IMR-90 (cell line): ENCODE measurements at regions not wholly inside any gene's neighbourhood (a gene's known extent, or its start where the extent isn't known, plus 50 kb on each side); places are given as distances from the start of the nearest gene placed in this dataset.
A peak's percentile ranks its signal among the peaks of the same experiment; 100 is the strongest.

Experiments
- ATAC-seq: fragments of 200-7000 bp; cut with Tn5 transposase; 2 replicates; pipeline ENCODE4 v1.9.1; 2020; ENCODE audit warnings: low read depth, mild to moderate bottlenecking, moderate library complexity
- BruUV-seq: library from RNA; stranded (reverse); fragments of 400-500 nt; replicated peaks from 2 replicates; lab custom pipeline; 2021; lab: Mats Ljungman, UMichigan
- CTCF ChIA-PET: fragments of 300-600 bp; formaldehyde crosslinking; extraction: SDS; loops from one replicate; lab custom pipeline; 2021; ENCODE audit warnings: antibody characterized with exemption; lab: Yijun Ruan, JAX
- POLR2A ChIA-PET: fragments of 300-600 bp; sonication (Branson Sonifier 250); formaldehyde crosslinking; loops from one replicate; lab custom pipeline; 2022; ENCODE audit warnings: antibody characterized with exemption; ENCODE audit not compliant: unreplicated experiment; lab: Charles Lee
- DNase-seq: peaks from one replicate; pipeline ENCODE4 v3.0.0; 2013
- H2AFZ ChIP-seq: replicated peaks from 2 replicates; pipeline ENCODE3; 2013; ENCODE audit warnings: low read length, mild to moderate bottlenecking; ENCODE audit not compliant: poor library complexity
- H2AK5ac ChIP-seq: 2 replicates; pipeline ENCODE4 v1.6.1; 2013; ENCODE audit warnings: low read depth, low read length, inconsistent platforms
- H2AK9ac ChIP-seq: replicated peaks from 2 replicates; pipeline ENCODE3; 2013; ENCODE audit warnings: mild to moderate bottlenecking, low read depth, low read length, moderate library complexity; ENCODE audit not compliant: poor library complexity
- H2BK120ac ChIP-seq: 2 replicates; pipeline ENCODE4 v1.6.1; 2013; ENCODE audit warnings: low read depth, low read length, inconsistent platforms
- H2BK15ac ChIP-seq: 3 replicates; pipeline ENCODE4 v1.6.1; 2013; ENCODE audit warnings: low read depth, low read length, inconsistent platforms
- H2BK20ac ChIP-seq: 2 replicates; pipeline ENCODE4 v1.6.1; 2013; ENCODE audit warnings: low read depth, mild to moderate bottlenecking, inconsistent platforms, low read length, moderate library complexity
- H2BK5ac ChIP-seq: 2 replicates; pipeline ENCODE4 v1.6.1; 2013; ENCODE audit warnings: mild to moderate bottlenecking, low read depth, low read length, inconsistent platforms; ENCODE audit not compliant: poor library complexity, severe bottlenecking
- H3K14ac ChIP-seq: replicated peaks from 2 replicates; pipeline ENCODE4 v1.6.1; 2013; ENCODE audit warnings: low read depth, low read length, inconsistent platforms
- H3K18ac ChIP-seq: 2 replicates; pipeline ENCODE4 v1.6.1; 2013; ENCODE audit warnings: low read depth, low read length, control low read depth
- H3K23ac ChIP-seq: 2 replicates; pipeline ENCODE4 v1.6.1; 2013; ENCODE audit warnings: low read depth, low read length, inconsistent platforms
- H3K27ac ChIP-seq: 2 replicates; pipeline ENCODE4 v1.5.1; 2013; ENCODE audit warnings: mild to moderate bottlenecking, control low read depth, low read length; ENCODE audit not compliant: insufficient read depth
- H3K27me3 ChIP-seq: 2 replicates; pipeline ENCODE4 v1.6.1; 2013; ENCODE audit warnings: low read length; ENCODE audit not compliant: control insufficient read depth, insufficient read depth
- H3K36me3 ChIP-seq: 2 replicates; pipeline ENCODE4 v1.6.1; 2013; ENCODE audit warnings: low read length, mixed read lengths; ENCODE audit not compliant: control insufficient read depth, insufficient read depth
- H3K4ac ChIP-seq: 2 replicates; pipeline ENCODE4 v1.6.1; 2013; ENCODE audit warnings: low read depth, low read length, inconsistent platforms
- H3K4me1 ChIP-seq: 2 replicates; pipeline ENCODE4 v1.6.1; 2013; ENCODE audit warnings: low read length, mixed read lengths; ENCODE audit not compliant: control insufficient read depth, insufficient read depth
- H3K4me2 ChIP-seq: 2 replicates; pipeline ENCODE4 v1.6.1; 2013; ENCODE audit warnings: low read depth, mild to moderate bottlenecking, control low read depth, low read length, moderate library complexity
- H3K4me3 ChIP-seq: 2 replicates; pipeline ENCODE4 v1.5.1; 2013; ENCODE audit warnings: low read depth, mild to moderate bottlenecking, control low read depth, low read length, moderate library complexity; ENCODE audit not compliant: insufficient read depth
- H3K56ac ChIP-seq: 2 replicates; pipeline ENCODE4 v1.6.1; 2013; ENCODE audit warnings: low read length, inconsistent platforms; ENCODE audit not compliant: insufficient read depth; ENCODE audit errors: extremely low read depth
- H3K79me1 ChIP-seq, 2 experiments: 2 replicates each; pipeline ENCODE4 v1.6.1; 2013; ENCODE audit warnings: low read length in 2 of 2, inconsistent platforms in 1 of 2, low read depth in 1 of 2
- H3K9ac ChIP-seq: 2 replicates; pipeline ENCODE4 v1.6.1; 2013; ENCODE audit warnings: low read depth, low read length, control low read depth
- H3K9me1 ChIP-seq: 2 replicates; pipeline ENCODE4 v1.6.1; 2013; ENCODE audit warnings: low read length, inconsistent platforms; ENCODE audit not compliant: insufficient read depth
- H3K9me3 ChIP-seq: 2 replicates; pipeline ENCODE4 v1.6.1; 2013; ENCODE audit warnings: low read length; ENCODE audit not compliant: control insufficient read depth, insufficient read depth
- H4K20me1 ChIP-seq: 2 replicates; pipeline ENCODE4 v1.6.1; 2013; ENCODE audit warnings: low read length, inconsistent platforms; ENCODE audit not compliant: insufficient read depth
- H4K5ac ChIP-seq: 2 replicates; pipeline ENCODE4 v1.6.1; 2013; ENCODE audit warnings: mild to moderate bottlenecking, low read depth, low read length, control low read depth
- H4K8ac ChIP-seq, 2 experiments: 2 replicates each; pipeline ENCODE4 v1.6.1; 2013; ENCODE audit warnings: low read depth in 2 of 2, low read length in 2 of 2, control low read depth in 1 of 2, inconsistent platforms in 1 of 2
- H4K91ac ChIP-seq: 2 replicates; pipeline ENCODE4 v1.6.1; 2013; ENCODE audit warnings: low read depth, low read length, inconsistent platforms; ENCODE audit not compliant: insufficient read depth
- BHLHE40 ChIP-seq: fragments of 150-350 bp; IDR thresholded peaks from 2 replicates; pipeline ENCODE4 v1.6.1; 2016; ENCODE audit warnings: mild to moderate bottlenecking, low read depth, low read length
- CEBPB ChIP-seq: IDR thresholded peaks from 2 replicates; pipeline ENCODE4 v1.6.1; 2012; ENCODE audit warnings: low read depth, low read length, improper control_type of control experiment
- CHD1 ChIP-seq: IDR thresholded peaks from 2 replicates; pipeline ENCODE4 v1.6.1; 2012; ENCODE audit warnings: low read depth, low read length, improper control_type of control experiment
- CTCF ChIP-seq: conservative IDR thresholded peaks from 2 replicates; pipeline ENCODE4 v1.5.1; 2012; ENCODE audit warnings: mild to moderate bottlenecking, low read depth, low read length, improper control_type of control experiment
- ELK1 ChIP-seq: fragments of 150-350 bp; IDR thresholded peaks from 2 replicates; pipeline ENCODE4 v1.6.1; 2016; ENCODE audit warnings: low read depth, mild to moderate bottlenecking, low read length, moderate library complexity, borderline replicate concordance
- FOS ChIP-seq: fragments of 150-350 bp; IDR thresholded peaks from 2 replicates; pipeline ENCODE4 v1.6.1; 2016; ENCODE audit warnings: low read depth, low read length
- MAFK ChIP-seq: IDR thresholded peaks from 2 replicates; pipeline ENCODE4 v1.6.1; 2012; ENCODE audit warnings: low read depth, low read length, improper control_type of control experiment
- MAZ ChIP-seq: IDR thresholded peaks from 2 replicates; pipeline ENCODE4 v1.6.1; 2012; ENCODE audit warnings: low read depth, mild to moderate bottlenecking, low read length, improper control_type of control experiment, moderate library complexity, borderline replicate concordance
- MXI1 ChIP-seq: IDR thresholded peaks from 2 replicates; pipeline ENCODE4 v1.6.1; 2012; ENCODE audit warnings: low read depth, mild to moderate bottlenecking, low read length, moderate library complexity, borderline replicate concordance
- NFE2L2 ChIP-seq: fragments of 150-350 bp; IDR thresholded peaks from 2 replicates; pipeline ENCODE4 v1.6.1; 2016; ENCODE audit warnings: low read depth, mild to moderate bottlenecking, low read length
- POLR2A ChIP-seq: IDR thresholded peaks from 2 replicates; pipeline ENCODE4 v1.6.1; 2012; ENCODE audit warnings: mild to moderate bottlenecking, low read depth, low read length
- RAD21 ChIP-seq: IDR thresholded peaks from 2 replicates; pipeline ENCODE4 v1.6.1; 2012; ENCODE audit warnings: low read length, improper control_type of control experiment
- RCOR1 ChIP-seq: IDR thresholded peaks from 2 replicates; pipeline ENCODE4 v1.6.1; 2012; ENCODE audit warnings: mild to moderate bottlenecking, low read length, improper control_type of control experiment; ENCODE audit not compliant: insufficient replicate concordance
- RFX5 ChIP-seq: IDR thresholded peaks from 2 replicates; pipeline ENCODE4 v1.8.0; 2012; ENCODE audit warnings: low read depth, mild to moderate bottlenecking, low read length, moderate library complexity
- SMC3 ChIP-seq: fragments of 150-350 bp; IDR thresholded peaks from 2 replicates; pipeline ENCODE4 v1.6.1; 2016; ENCODE audit warnings: low read depth, mild to moderate bottlenecking, antibody characterized with exemption, low read length, moderate library complexity
- USF2 ChIP-seq: fragments of 150-350 bp; IDR thresholded peaks from 2 replicates; pipeline ENCODE4 v1.6.1; 2017; ENCODE audit warnings: mild to moderate bottlenecking, antibody characterized with exemption, low read length, low read depth
- WGBS, 2 experiments: methylation state at CpG; one replicate each; pipeline versions ENCODE4 v1.1.5 to v1.1.7; 2013; ENCODE audit warnings: missing lambda C conversion rate in 2 of 2; ENCODE audit not compliant: insufficient read length in 1 of 2; ENCODE audit errors: extremely low coverage in 2 of 2; 5-methylcytosine and 5-hydroxymethylcytosine counted together
- dilution Hi-C: fragments of 300-500 bp; cut with HindIII; formaldehyde crosslinking; loops from one replicate; pipeline ENCODE4 v1.14.3; 2018; ENCODE audit warnings: low sequenced_read_pairs; ENCODE audit not compliant: unreplicated experiment
- in situ Hi-C: fragments of 300-500 bp; cut with MboI; formaldehyde crosslinking; loops from 3 replicates; pipeline ENCODE4 v1.14.3; 2019; ENCODE audit warnings: low sequenced_read_pairs, inconsistent platforms, mixed read lengths
- intact Hi-C: fragments of 100-400 bp; cut with micrococcal nuclease; formaldehyde crosslinking; loops from 2 replicates; pipeline ENCODE4 v1.10.0; 2022

- Histone ChIP-seq H2BK15ac (no peak overlapping the region), H3K56ac (no peak overlapping the region), H3K9me3 (peaks cover 7% of the 10 kb centered on the region), H3K9ac (no peak overlapping the region), H2BK5ac (no peak overlapping the region), H4K20me1 (no peaks in the 10 kb centered on the region), H2BK120ac (no peak overlapping the region), H3K4me1 (no peaks in the 10 kb centered on the region), H3K36me3 (no peaks in the 10 kb centered on the region), H3K18ac (no peak overlapping the region), H3K4ac (no peak overlapping the region), H3K23ac (no peak overlapping the region), H3K14ac (no peak overlapping the region), H3K27me3 (no peaks in the 10 kb centered on the region), H3K9me1 (no peaks in the 10 kb centered on the region), H3K79me1 (no peaks in the 10 kb centered on the region), H2BK20ac (no peak overlapping the region), H2AFZ (no peak overlapping the region), H2AK5ac (no peak overlapping the region), H3K4me3 (no peak overlapping the region), H4K5ac (no peak overlapping the region), H3K4me2 (no peak overlapping the region; the same call in 1 of the 2 replicates), H2AK9ac (no peak overlapping the region), H4K91ac (no peak overlapping the region), H3K27ac (no peak overlapping the region), H4K8ac (no peak overlapping the region)
- no TSS peak for BruUV-seq
- peak; percentile 13 for DNase-seq
- in situ Hi-C loops (no loop called here), intact Hi-C loops (no loop called here), dilution Hi-C loops (no loop called here)
- ATAC-seq = peak; percentile 44; the same call in 1 of the 2 replicates
- no CpG with 5 or more reads among the region's 15 CpGs for WGBS, 2 experiments
- TF ChIP-seq RAD21 (peak; percentile 53), CEBPB (no peak), CTCF (peak; percentile 62), MAZ (no peak), SMC3 (0 out of 2 replicates have a peak, but pooled peaks have one; percentile 11), MXI1 (no peak), ELK1 (no peak), BHLHE40 (no peak), RCOR1 (no peak), CHD1 (no peak), FOS (no peak), POLR2A (no peak), NFE2L2 (no peak), RFX5 (no peak), USF2 (no peak), MAFK (no peak)
- CTCF ChIA-PET = interaction anchor here (0.6 to 1.3 kb wide), 4 partner anchors 8 to 266 kb away, joined by 3 read pairs; no protein-coding TSS in a partner anchor
- POLR2A ChIA-PET = no interaction called here
Observed at GRCh38 chr9:117487555-117488175, 72.8 kb upstream of the ASTN2 start.
